ENCODE measurements at regions not wholly inside any gene's neighbourhood (a gene's known extent, or its start where the extent isn't known, plus 50 kb on each side); places are given as distances from the start of the nearest gene placed in this dataset.

GRCh38 chr12:4213471-4213870 lies 60.1 kb upstream of the CCND2 start:
- TF ChIP-seq POLR2AphosphoS5 (IDR thresholded peaks at IDR 0.05; ENCODE audit: low read depth, low read length) (no peak), HNF4A (CRISPR knock-in tag; IDR thresholded peaks at IDR 0.05) (no peak), ZNF350 (CRISPR knock-in tag; IDR thresholded peaks at IDR 0.05; ENCODE audit: borderline replicate concordance, low read depth) (no peak), ZFP36 (IDR thresholded peaks at IDR 0.05; ENCODE audit: borderline replicate concordance, low read depth, low read length, partially characterized antibody) (no peak), EZH2 (conservative IDR thresholded peaks at IDR 0.05; ENCODE audit: low read depth, low read length) (no peak)
- TF ChIP-seq, protein P1, sequence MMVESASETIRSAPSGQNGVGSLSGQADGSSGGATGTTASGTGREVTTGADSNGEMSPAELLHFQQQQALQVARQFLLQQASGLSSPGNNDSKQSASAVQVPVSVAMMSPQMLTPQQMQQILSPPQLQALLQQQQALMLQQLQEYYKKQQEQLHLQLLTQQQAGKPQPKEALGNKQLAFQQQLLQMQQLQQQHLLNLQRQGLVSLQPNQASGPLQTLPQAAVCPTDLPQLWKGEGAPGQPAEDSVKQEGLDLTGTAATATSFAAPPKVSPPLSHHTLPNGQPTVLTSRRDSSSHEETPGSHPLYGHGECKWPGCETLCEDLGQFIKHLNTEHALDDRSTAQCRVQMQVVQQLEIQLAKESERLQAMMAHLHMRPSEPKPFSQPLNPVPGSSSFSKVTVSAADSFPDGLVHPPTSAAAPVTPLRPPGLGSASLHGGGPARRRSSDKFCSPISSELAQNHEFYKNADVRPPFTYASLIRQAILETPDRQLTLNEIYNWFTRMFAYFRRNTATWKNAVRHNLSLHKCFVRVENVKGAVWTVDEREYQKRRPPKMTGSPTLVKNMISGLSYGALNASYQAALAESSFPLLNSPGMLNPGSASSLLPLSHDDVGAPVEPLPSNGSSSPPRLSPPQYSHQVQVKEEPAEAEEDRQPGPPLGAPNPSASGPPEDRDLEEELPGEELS (CRISPR knock-in tag; IDR thresholded peaks at IDR 0.05): no peak
